ENCODE measurements at regions not wholly inside any gene's neighbourhood (a gene's known extent, or its start where the extent isn't known, plus 50 kb on each side); places are given as distances from the start of the nearest gene placed in this dataset.

DNA sequence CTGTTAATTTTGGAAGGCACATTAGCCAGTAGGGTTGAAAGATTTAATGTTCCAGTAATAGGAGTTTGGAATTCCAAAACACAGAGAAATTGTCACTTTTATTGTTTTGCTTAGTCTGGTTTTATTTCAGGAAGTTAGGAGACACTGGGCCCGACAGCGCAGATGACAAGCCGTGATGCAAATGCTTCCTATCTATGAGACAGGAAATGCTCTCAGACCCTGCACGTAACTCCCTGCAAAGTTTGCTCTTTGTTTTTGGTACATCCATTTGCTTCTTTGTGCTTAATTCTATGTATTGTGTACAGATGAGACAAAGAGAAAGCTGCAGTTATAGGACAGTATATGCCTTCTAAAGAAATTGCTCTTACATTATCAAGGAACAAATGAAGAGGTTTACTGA is 201.6 kb upstream of the SGK1 start:
- DNase-seq: no peak

DNA sequence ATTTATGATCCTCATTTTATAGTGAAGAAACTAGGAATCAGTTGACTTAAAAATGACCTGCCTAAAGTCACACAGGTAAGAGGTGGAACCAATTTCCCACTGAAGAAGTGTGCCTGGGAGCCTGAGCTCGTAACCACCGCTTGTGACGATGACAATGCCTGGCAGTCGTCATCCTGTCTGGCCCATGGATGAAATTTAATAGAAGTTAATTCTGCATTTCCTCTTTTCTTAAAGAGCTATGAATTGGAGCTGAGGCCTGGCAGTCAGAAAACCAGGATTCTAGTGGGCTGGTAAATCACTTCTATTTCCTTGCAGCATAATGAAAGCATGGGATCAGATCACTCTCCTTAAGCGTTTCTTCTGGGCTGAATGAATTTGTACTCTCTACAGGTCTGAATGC is 200.0 kb upstream of the SGK1 start:
- no peak for DNase-seq

DNA sequence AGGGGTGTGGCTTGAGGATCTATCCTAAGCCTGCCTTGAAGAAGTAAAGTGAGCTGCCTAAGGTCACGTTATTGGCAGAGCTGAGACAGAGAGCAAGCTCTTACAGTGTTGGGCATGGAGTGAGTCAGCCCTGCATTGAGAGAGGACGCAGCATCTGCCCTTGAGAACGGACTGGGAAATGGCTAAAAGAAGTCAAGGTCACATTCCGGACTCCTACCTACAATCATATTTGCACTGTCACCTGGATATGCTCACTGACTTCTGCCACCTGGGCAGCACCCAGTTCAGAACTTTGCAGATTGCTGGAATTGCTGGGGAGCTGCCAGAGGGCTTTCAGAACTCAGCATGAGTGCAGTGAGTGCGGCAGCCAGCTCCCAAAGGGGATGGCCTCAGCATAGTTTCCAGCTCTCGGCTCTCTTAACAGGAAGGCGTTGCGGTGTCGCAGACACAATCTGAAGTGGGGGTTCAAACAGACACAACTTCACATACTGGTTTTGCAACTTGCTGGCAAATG is 199.3 kb upstream of the SGK1 start:
- peak; percentile 48 for DNase-seq

DNA sequence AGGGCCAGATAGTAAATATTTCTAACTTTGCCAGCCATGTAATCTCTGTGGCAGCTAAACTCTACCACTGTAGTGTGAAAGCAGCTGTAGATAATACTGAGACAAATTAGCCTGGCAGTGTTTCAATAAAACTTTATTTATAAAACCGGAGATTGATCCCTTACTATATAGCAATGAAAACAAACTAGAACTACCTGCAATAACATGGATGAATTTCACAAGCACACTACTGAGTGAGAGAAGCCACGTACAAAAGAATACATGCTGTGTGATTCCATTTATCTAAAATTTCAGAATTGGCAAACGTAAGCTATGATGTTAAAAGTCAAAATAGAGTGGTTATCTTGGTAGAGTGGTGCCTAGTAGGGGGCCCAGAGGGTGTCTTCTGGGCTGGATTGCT is 198.7 kb upstream of the SGK1 start:
- DNase-seq: no peak

DNA sequence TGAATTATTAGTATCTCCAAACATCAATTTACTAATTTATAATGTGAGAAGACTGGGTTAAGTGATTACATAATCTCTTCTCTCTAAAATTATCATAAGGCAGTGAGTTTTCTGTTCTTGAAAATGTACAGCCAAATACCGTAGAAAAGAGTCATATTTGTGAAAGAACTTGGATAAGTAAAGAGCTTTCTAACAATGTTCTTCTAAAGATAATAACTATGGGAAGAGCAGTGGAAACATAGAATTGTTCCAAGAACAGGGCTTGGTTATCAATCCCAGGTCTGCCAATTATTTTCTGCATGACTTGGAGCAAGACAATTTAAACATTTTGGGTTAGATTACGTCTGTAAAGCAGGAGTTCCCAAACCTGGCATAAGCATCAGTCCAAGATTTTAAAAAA is 198.1 kb upstream of the SGK1 start:
- no peak for DNase-seq

DNA sequence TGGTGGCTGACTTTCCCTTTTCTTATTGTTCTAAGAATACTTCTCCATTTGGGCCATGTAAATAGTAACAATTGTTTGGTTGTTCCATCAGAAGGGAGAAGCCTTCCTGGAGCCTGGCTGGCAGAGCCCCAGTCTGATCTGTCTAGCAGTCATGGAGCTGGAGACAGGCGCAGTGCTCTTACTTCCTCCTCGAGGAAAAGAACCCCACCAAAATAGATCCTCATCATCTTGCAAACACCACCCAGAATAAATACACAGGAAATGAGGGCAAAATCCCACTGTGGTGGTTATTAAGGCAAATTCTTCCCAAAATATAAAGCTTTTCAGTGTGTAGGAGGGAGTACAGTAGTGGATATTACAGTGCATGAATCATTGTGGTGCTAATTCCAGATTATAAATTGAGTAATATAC is 195.1 kb upstream of the SGK1 start:
- DNase-seq: peak; percentile 11

DNA sequence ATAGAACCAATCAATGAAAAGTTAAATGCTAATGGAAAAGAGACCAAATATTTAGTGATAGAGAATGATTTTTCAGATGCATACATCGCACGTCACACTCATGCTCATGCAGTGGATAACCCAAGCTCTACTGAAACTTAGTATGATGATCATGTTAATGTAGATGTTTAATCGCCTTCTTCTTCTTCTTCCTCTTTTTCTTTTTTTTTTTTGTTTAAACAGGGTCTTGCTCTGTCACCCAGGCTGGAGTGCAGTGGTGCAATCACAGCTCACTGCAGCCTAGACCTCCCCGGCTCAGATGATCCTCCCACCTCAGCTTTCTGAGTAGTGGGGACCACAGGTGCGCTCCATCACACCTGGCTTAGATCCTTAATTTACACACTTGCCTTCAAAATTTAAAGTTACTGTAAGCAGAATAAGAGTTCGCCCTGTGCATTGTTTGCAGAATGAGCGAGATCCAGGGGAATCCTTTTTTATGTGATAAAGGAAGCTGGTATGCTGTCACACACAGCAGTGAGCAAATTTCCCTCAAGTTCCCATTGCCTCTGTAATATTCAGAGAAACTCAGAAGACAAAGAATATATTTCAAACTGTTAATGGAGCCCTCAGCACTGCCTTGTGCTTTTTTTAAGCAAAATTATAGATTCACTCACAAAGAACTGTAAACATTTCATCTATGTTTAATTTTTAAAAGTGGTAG is 194.2 kb upstream of the SGK1 start:
- DNase-seq: no peak

DNA sequence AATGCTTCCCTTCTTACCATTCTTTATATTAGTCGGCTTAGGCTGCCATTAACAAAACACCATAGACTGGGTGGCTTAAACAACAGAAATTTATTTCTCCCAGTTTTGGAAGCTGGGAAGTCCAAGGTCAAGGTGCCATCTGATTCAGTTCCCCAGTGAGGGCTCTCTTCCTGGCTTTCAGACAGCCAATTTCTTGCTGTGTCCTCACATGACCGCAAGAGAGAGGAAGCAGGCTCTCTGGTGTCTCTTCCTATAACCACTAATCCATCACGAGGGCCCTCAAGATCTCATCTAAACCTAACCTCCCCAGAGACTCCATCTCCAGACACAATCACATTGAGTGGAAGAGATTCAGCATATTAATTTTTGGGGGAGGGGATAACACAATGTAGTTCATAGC is 193.0 kb upstream of the SGK1 start:
- DNase-seq: no peak

DNA sequence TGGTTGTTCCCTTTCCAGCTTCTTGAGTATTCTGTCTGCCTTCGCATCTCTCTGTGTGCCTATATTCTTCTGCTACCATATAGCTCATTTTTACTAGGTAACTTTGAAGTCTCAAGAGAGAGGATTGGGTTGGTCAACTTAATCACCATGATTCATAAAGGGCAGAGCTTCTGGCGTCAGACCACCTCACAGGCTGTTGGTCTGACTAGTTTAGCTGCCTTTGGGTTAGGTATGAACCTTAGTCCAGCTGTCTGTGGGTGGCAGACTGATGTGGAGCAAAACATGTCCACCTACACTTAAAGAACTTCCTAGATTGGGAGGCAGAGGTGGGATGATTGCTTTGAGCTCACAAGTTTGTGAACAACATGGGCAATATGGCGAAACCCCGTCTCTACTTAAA is 192.2 kb upstream of the SGK1 start:
- DNase-seq: no peak

DNA sequence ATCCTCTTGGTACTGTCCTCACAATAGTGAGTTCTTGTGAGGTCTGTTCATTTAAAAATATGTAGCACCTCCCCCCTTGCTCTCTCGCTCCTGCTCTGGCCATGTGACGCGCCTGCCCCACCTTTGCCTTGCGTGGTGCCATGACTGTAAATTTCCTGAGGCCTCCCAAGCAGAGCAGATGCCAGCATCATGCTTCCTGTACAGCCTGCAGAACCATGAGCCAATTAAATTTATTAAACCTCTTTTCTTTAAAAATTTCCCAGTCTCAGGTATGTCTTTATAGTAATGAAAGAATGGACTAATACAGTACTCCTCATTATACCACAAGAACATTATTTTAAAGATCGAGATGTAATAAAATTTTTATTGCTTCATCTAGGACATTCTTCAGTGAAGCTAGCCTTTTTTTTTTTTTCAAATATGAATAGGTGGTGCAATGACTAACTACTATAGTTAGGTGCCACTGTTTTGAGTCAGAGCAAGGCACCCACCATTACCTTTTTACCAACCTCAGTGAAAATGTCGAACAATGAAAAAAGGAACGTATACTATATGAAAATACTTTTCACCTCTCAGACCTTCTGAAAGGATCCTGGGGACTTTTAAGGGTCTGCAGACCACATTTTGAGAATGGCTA is 191.1 kb upstream of the SGK1 start:
- no peak for DNase-seq

DNA sequence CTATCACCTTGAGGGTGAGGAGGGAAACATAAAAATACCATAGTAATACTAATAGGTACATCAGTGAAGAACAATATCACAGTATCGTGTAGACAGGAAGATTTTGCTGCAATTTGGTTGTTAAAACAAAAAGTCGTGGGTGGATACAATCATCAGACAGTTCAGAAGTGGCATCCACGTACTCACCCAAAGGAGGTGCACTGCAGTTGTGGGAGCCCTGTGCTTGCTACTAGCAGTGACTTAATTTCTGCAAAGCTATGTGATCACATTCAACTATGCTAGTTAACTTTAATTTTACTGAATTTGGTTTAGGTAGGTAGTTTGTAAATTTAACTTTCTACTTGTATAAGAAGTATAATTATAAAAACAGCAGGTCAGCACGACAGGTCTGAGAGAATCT is 188.2 kb upstream of the SGK1 start:
- DNase-seq: no peak

DNA sequence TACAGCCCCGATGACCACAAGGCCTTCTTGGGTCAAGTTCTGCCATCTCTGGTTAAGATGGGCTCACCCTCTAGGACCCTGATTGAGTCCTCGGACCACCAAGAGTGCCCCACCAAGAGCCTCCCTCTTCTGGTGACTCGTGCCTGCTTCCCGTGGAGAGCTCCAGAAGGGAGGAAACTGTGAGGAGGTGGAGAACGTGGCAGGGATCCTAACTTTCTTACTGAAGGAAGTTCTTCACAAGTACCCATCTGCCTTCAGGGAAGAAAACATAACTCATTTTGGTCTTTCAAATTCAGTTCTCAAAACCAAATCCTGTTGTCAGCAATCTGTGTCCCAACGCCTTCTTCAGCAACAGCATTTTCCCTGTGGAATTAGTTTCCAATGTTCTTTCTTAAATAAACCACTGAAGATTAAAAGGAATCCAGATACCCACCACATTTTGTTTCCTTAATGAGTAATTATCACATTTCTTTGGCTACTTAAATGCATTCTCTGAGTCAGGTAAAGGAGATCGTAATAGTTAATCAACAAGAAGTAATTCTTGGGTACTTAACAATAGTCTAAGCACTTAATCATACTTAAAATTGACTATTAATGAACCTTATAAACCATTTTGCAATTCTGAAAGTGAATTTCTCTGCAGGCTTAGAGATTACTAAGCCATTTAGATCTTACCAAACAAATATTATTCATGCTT is 185.8 kb upstream of the SGK1 start:
- no peak for DNase-seq

DNA sequence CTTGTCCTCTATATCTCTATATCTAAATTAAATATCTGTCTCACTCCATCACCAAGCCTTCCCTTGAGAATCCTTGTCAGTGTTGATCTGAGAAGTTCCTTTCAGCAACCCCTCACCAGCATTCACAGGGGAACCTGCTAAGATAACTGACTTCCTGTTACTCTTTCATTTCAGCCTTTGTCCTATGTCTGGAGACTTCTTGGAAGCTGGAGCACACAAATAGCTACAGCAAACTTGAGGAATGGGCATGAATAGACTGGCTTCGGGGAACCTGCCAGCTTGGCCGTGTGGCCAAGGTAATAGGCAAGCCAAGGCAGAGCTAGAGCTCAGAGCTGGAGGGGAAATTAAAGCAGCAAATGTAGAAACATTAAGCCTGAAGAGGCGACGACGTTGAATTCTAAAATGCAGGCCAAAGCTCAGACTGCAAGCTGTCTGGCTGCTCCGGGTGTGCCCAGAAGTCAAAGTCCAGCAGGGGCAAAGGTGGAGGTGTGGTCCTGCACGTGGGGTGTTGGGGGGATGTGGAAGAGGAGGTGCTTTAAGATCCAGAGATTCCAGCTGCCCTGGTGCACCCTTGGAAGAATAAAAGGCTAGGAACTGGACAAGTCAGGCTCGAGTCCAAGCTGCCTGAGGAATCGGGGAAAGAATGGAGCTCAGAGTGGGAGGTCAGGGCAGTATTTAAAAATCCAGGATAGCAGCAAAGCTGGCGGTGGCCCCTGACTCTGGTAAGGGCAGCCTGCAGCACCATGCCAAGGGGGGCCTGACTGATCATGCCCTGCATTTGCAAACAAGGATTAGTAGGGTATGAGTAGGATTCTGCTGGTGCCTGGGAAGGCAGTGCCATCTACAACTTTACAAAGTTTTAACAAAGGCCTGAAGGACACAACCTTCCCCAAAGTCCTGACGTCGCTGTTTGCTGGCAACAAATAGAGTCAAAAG is 185.0 kb upstream of the SGK1 start:
- no peak for DNase-seq

DNA sequence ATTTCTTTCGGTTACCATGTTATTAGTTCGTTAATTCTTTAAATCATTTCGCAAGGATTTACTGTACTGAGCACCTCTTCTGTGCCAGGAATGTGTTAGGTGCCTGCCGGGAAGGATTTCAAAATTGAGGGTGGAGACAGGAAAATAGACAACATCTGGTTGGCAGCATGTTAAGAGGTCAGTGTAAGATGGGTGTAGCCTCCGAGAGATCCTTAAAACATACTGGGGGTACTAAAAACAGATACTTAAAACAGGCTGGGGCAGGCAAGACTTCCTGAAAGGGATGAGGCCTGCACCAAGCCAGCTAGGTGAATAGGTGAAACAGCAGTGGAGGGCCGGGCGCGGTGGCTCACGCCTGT is 178.0 kb upstream of the SGK1 start:
- no peak for DNase-seq

DNA sequence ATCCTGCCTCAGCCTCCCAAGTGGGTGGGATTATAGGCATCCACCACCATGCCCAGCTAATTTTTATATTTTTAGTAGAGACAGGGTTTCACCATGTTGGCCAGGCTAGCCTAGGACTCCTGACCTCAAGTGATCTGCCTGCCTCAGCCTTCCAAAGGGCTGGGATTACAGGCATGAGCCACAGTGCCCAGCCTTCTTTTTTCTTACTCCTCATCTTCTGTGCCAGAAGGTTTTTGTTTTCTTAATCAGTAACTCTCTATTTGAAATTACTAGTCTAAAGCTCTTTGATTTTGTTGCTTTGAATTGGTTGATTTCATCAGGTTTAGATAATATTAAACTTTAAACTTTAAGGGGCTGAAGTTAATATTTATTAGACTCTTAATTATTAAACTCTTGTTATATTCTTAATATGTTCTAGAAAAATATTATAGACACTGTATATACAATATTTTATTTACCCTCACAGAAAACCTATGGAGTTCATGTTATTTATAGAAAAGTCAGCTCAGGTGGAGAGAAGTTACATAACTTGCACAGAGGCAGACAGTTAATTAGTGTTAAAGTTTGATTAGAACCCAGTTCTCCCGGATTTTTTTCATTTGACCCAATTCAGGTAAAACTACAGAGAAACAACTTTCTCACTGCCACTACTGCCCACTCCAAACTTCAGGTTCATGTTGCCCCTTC is 177.4 kb upstream of the SGK1 start:
- DNase-seq: no peak

DNA sequence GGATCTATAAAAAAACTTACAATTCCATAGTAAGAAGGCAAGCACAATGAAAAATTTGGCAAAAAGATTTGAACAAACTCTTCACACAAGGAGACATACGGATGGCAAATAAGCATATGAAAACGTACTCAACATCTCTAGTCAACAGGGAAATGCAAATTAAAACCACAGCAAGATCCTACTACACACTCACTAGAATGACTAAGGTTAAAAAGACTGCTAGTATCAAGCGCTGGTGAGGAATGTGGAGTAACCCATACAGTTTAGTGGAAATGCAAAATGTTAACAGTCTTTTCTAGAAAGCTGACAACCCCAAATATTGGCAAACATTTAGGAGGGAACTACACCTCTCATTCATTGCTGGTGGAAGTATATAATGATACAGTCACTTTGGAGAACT is 175.9 kb upstream of the SGK1 start:
- DNase-seq: no peak

DNA sequence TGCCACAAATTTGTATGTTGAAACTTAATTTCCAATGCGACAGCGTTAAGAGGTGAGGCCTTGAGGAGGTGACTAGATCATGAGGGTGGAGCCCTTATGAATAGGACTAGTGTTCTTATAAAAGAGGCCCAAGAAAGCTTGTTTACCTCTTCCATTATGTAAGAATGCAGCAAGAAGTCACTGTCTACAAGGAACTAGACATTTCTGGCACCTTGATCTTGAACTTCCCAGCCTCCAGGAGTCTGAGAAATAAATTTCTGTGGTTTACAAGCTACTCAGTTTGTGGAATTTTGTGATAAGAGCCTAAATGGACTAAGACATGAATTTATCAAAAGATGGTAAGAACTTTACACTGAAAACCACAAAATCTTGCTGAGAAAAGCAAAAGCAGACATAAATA is 173.6 kb upstream of the SGK1 start:
- DNase-seq: no peak

DNA sequence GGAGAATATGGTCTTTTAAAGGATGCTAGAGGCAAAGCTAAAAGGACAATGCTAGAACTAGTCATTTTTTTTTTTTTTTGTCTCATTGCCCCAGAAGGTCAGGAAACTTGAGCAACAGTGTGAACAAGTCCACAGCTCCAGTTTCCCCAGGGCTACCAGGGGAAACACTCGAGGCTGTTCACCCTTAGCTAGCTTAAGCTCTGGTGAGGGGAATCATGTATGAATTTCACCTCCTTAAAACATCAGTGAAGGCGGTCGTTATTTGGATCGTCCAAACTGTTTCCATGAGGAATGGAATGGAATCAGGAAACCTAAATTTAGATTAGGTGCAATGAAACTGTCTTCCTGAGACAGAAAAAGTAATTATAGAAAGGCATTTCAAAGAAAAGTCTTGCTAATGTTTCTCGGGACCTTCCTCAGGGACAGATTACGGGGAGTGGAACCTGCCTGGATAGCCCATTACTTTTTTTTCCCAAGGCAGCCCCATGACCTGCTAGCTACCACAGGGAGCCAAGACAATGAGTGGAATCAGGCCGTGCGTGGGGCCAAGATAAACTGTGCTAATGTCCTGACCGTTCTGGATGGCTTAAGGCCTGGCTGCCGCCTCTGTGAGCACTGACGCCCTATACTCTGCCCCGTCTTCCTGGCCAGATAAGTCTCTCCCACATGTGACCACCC is 164.8 kb upstream of the SGK1 start:
- no peak for DNase-seq

DNA sequence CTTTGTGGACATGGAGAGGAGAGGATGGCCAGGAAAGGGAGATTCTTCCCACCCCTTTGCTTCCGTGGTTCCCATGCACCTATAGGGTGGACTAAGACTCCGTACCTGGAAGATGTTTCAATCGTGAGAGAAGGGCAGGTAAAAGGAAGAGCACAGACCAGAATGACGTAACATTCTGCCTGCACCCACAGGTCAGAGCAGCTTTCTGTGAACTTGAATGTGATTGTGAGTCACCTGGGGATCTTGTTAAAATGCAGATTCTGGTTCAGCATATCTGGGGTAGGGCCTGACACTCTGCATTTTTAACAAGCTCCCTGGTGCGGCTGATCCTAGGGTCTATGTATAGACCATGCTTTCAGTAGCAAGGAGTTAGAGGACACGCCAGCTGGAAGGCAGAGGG is 164.1 kb upstream of the SGK1 start:
- DNase-seq: no peak

DNA sequence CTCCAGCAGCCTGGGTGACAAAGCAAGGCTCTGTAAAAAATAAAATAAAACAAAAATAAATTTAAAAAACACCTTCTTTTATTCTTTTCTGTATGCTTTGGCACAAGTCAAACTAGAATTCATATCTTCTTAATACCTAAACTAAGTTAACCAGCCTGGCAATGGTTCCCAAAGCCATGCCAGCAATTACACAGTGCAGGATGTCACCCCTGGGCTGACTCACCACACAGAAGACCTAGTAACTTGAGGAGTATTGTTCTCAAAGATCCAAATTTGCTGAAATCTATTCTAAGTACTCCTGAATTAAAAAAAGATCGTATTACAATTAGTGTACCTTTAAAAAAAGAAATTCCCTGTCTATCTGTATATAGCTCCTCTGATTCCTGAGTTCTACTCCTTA is 162.7 kb upstream of the SGK1 start:
- DNase-seq: peak; percentile 1

DNA sequence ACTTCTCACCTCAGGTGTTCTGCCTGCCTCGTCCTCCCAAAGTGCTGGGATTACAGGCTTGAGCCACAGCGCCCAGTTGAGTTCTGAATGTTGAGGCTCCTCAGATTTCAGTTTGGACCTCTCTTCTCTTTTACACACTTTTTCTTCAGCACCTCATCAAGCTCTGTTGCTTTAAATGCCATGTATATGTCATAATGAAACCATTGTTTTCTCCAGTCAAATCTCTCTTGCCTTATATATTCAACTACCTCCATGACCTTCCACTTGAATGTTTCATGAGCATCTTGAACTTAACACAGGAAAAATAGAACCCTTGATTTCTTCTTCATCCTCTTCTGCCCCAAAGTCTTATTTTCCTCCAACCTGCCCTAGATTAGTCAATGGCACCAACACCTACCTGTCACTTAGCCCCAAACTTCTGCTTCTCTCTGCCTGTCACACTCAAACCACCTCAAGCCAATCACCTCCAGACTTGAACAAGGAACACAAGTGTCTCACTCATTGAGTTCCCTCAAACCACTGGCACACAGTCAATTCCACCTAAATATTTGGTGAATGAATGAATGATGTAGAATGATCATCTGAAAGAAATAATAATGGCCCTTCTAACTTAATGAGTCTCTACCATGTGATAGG is 161.0 kb upstream of the SGK1 start:
- no peak for DNase-seq
